Suppressor macrophage treated with lipopolysaccharide for 1 hour (primary cell): ENCODE measurements at regions not wholly inside any gene's neighbourhood (a gene's known extent, or its start where the extent isn't known, plus 50 kb on each side); places are given as distances from the start of the nearest gene placed in this dataset.
"Not testable (repeated sequence)": the region's sequence is repeated elsewhere in the genome, so short reads cannot be mapped to it uniquely, and the experiment has no call there.

ENCODE experiments used
- DNase-seq, 3 donors: peaks; one replicate each; pipeline ENCODE4 v3.0.0-alpha.2; 2020 to 2022

DNA sequence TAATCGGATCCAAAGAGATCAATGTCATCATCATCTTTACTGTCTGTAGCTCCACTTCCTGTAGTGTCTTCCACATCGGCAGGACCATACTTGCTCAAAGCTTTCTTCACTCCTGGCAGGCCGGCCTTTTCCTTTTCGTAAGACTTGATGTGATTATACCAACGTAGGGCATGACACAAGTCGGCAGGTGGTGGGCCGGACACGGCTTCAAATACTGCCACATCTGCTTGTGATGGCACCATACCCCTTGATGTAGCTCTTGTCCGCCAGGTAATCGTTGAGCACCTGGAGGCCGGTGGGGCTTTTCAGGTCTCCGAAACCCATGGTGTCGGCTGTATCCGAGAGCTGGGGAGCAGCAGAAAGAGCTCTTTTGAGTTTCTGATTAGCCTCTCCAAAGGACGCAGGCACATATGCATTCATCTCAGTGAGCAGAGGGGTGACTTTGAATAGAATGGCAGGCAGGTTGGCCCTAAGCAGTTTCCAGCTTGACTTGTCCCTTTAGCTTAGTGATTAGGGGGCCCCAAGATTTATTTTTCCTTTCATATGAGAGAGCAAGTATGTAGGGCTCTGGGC, 106.0 kb upstream of the PODXL start:
- not testable (repeated sequence) for DNase-seq

GRCh38 chr7:131657881-131658280, 101.5 kb upstream of the PODXL start:
- no peak for DNase-seq

DNA sequence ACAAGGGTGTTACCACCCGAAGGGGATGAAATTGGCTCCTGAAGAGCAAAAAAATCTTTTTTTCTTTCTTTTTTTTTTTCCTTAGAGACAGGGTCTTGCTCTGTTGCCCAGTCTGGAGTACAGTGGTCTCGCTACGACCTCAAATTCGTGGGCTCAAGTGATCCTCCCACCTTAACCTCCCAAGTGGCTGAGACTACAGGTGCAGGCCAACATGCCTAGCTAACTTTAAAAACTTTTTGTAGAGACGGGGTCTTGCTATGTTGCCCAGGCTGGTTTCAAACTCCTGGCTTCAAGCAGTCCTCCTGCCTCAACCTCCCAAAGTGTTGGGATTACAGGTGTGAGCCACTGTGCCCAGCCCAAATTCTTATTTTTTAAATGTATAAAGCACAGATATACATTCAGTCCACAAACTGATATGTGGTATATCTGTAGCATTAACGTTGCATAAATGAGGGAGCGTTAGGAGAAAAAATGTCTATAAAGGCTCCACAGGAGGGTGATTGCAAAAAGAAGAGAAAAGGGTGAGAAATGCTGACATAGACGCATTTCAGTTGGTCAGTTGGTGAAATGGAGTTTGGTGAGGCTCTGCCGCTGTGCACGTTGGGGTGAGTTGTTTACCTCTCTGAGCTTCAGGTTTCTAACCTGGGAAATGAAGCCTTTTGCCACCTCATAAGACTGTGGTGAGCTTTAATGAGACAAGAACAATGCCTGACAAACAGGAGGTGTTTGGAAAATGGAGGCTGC, 100.7 kb upstream of the PODXL start:
- DNase-seq = no peak

DNA sequence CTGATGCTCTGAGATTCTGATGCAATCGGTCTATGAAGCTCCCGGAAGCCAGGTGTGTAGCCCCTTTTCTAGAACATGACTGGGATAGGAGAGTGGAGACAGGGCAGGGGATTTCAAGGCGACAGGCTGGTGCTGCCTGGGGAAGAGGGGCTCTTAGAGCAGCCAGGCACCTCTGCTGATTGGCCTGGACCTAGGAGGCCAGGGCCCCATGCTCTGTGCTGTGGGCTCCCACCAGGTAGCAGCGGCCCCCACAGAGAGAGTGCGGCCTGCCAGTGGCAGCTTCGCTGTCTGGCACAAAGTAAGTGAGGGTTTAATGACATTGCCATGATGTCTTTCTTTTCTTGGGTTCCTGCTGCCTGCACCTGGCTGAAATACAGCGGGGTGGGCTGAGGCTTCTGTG, 99.4 kb upstream of the PODXL start:
- no peak for DNase-seq

- DNase-seq = no peak
Measured at GRCh38 chr7:131655447-131655846, 99.0 kb upstream of the PODXL start.

GRCh38 chr7:131654668-131655326, 98.4 kb upstream of the PODXL start:
- DNase-seq = peak; percentile 80 to 93 (median 89)

GRCh38 chr7:131654249-131654558, 97.8 kb upstream of the PODXL start:
- DNase-seq = no peak

GRCh38 chr7:131653418-131654248, 97.2 kb upstream of the PODXL start:
- DNase-seq = no peak

DNA sequence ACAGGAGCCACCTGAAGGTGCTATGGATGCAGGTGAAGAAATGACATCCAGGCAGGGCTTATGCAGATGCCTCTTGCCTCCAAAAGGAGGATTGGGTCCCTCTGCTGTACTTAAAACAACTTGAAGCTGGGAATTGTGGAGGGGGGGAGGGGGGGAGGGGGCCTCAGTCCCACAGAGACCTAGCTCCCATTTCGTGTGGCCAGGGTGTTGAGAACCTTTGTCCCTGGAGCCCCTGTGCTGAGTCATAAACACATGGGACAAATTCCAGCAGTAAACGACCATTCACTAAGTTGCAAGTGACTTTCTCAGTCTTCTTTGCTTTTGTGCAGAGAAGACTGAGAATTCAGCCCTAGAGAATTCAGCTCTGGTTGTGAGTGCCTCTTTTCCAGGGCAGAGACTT, 96.5 kb upstream of the PODXL start:
- no peak for DNase-seq

DNA sequence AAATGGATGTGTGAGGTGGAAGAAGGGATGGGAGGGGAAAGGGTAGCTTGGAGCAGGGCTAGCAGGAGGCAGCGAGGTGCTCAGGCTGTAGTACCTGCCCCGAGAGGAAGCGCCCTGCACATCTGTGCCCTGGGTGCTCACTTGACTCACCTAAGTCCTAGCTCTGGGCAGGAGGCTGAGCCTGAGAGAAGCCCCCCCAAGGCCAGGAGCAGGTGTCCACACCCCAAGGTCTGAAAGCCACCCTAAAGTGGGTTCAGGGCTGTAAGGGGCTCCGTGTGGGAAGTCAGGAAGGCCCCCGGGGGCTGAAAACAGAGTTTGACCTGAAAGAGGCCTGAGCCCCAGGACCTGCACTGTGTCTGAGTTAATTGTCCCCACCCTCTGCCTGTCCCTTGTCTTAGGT, 95.8 kb upstream of the PODXL start:
- no peak for DNase-seq

DNA sequence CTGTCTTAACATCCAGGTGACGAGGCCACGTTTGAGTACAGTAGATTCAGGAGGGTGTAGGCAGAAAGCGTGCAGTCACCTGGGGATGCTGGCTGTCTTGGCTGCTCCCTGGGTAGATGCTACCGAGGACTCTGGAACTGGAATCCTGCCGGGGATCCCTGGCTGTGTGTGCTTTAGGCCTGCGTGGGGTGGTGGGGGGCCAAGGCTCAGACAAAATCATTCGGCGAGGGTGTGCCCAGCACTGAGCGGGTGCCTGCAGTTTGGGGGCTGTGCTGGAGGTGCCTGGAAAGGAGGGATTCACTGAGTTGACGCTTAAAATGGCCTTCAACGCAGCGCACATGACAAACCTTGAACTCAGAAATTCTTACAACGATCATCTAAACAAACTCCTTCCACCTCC, 93.5 kb upstream of the PODXL start:
- DNase-seq = no peak

GRCh38 chr7:131649003-131649541, 92.6 kb upstream of the PODXL start:
- DNase-seq = no peak

- DNase-seq = no peak
Measured at GRCh38 chr7:131648491-131648890, 92.1 kb upstream of the PODXL start.

- no peak for DNase-seq
Measured at GRCh38 chr7:131646203-131646602, 89.8 kb upstream of the PODXL start.

- no peak for DNase-seq
Measured at GRCh38 chr7:131642429-131642828, 86.0 kb upstream of the PODXL start.

- no peak for DNase-seq
Measured at GRCh38 chr7:131640686-131641085, 84.3 kb upstream of the PODXL start.

DNA sequence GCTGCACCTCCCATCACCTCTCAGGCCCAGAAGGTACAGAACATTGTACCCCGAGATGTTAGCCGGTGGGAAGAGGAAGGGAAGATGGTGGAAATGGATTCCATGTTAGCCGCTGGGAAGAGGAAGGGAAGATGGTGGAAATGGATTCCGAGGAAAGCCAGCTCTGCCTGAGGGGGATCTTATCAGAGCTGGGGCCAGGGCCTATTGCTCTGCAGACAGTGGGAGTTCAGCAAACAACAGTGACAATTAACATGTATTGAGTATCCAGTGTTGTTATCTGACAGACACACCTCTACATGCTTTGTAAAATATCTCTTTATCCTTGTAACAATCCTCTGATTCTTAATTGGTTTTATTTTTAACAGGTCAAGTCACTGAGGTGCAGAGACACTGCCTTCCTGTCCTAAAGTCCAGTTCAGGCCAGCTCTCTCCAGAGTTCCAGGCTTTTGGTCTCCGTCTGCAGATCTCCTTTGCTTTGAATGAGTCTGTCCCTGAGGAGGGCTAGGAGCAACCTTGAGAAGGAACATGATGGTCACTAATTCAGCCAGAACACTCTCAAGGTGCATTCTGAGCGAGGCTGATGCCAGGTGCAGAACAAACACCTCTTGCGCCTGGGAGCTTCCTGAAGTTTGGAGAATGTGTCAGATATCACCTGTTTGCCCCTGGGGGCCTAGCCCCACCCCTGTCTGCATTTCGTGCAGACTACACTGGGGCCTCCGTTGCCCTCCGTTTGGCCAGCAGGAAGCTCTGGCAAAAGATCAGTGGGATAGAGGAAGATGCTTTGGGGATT, 82.4 kb upstream of the PODXL start:
- no peak for DNase-seq

GRCh38 chr7:131637859-131638258, 81.4 kb upstream of the PODXL start:
- DNase-seq = no peak

DNA sequence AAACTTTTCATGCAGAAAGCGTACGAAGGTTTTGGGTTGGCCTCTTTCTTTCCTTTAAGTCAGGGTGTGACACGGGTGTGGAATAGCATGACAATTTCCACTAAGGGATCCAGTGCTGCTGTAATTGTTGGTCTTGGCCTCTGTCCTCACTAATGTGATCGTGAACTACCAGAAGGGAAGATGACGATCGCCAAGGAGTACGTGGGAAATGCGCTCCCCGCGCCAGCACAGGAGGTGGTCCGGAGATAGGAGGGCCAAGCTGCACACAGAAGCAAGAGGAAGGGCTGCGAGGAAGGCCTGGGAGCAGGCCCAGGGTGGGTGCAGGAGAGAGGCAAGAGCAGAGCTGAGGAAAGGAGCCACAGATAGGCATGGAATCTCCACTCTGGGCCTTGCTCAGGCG, 79.7 kb upstream of the PODXL start:
- DNase-seq = no peak

GRCh38 chr7:131634197-131634596, 77.8 kb upstream of the PODXL start:
- not testable (repeated sequence) for DNase-seq

DNA sequence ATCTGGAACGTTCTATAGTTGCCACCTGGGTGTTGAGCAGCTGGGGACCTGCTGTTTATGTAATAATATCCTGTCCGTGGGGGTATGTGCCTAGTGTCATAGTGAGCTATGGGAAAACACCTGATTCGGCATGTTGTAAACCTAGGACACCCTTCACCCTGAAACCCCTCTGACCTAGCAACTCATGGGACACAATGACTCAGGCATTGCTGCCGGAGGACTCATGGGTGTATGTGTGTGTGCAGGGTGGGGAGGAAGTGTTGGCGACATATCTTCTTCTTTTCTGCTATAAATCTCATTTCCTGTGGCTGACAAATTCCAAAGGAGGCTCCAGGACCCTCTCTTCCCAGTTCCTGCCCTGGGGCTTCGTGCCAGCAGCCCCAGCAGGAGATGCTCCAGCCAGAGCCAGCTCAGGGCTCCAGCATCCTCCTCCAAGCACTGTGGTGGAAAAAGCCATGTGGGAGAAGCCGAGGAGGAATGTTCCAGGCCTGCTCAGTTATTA, 77.0 kb upstream of the PODXL start:
- peak; percentile 42 to 71 (median 64) for DNase-seq

- no peak for DNase-seq
Measured at GRCh38 chr7:131630427-131630826, 74.0 kb upstream of the PODXL start.
